Astrocyte (in vitro differentiated cells and primary cell): ENCODE measurements at regions not wholly inside any gene's neighbourhood (a gene's known extent, or its start where the extent isn't known, plus 50 kb on each side); places are given as distances from the start of the nearest gene placed in this dataset.

Experiments used
- DNase-seq: peaks from one replicate; pipeline ENCODE4 v3.0.0-alpha.2; 2010; ENCODE audit warnings: low read depth
- FAIRE-seq: peaks from 2 replicates; lab custom pipeline; 2011; peaks lifted over from hg19 to GRCh38; lab: Jason Lieb, UNC
- H2AFZ ChIP-seq: 2 replicates; pipeline ENCODE4 v1.6.0; 2012; ENCODE audit warnings: low read depth, low read length, inconsistent platforms
- H3K27ac ChIP-seq: 2 replicates; pipeline ENCODE4 v1.5.1; 2011; ENCODE audit warnings: low read depth, low read length, inconsistent platforms
- H3K27me3 ChIP-seq: 2 replicates; pipeline ENCODE4 v1.6.0; 2011; ENCODE audit warnings: low read length, inconsistent platforms; ENCODE audit not compliant: insufficient read depth
- H3K36me3 ChIP-seq: 2 replicates; pipeline ENCODE4 v1.5.1; 2011; ENCODE audit warnings: low read length, inconsistent platforms; ENCODE audit not compliant: insufficient read depth
- H3K4me1 ChIP-seq: 2 replicates; pipeline ENCODE4 v1.5.1; 2011; ENCODE audit warnings: low read length, inconsistent platforms; ENCODE audit not compliant: insufficient read depth
- H3K4me2 ChIP-seq: 2 replicates; pipeline ENCODE4 v1.6.0; 2012; ENCODE audit warnings: low read length, inconsistent platforms
- H3K4me3 ChIP-seq: 2 replicates; pipeline ENCODE4 v1.5.1; 2011; ENCODE audit warnings: low read depth, mild to moderate bottlenecking, low read length, inconsistent platforms; ENCODE audit not compliant: insufficient read depth
- H3K79me2 ChIP-seq: 2 replicates; pipeline ENCODE4 v1.6.0; 2012; ENCODE audit warnings: mild to moderate bottlenecking, low read length, inconsistent platforms; ENCODE audit not compliant: insufficient read depth
- H3K9ac ChIP-seq: 2 replicates; pipeline ENCODE4 v1.6.0; 2012; ENCODE audit warnings: mild to moderate bottlenecking, low read length, inconsistent platforms
- H3K9me3 ChIP-seq: 2 replicates; pipeline ENCODE4 v1.5.1; 2012; ENCODE audit warnings: low read depth, mild to moderate bottlenecking, low read length, inconsistent platforms; ENCODE audit not compliant: insufficient read depth
- H4K20me1 ChIP-seq: 2 replicates; pipeline ENCODE4 v1.6.0; 2012; ENCODE audit warnings: low read length, inconsistent platforms; ENCODE audit not compliant: insufficient read depth
- H3K27ac Mint-ChIP-seq: one replicate; pipeline ENCODE4 v1.8.0; 2021; ENCODE audit warnings: mild to moderate bottlenecking, mixed read lengths; ENCODE audit not compliant: unreplicated experiment
- H3K27me3 Mint-ChIP-seq: one replicate; pipeline ENCODE4 v1.8.0; 2021; ENCODE audit warnings: low read depth, mixed read lengths; ENCODE audit not compliant: unreplicated experiment
- H3K36me3 Mint-ChIP-seq: one replicate; pipeline ENCODE4 v1.8.0; 2021; ENCODE audit warnings: low read depth, mixed read lengths; ENCODE audit not compliant: unreplicated experiment
- H3K4me1 Mint-ChIP-seq: one replicate; pipeline ENCODE4 v1.8.0; 2021; ENCODE audit warnings: low read depth, mixed read lengths; ENCODE audit not compliant: unreplicated experiment
- H3K4me3 Mint-ChIP-seq: one replicate; pipeline ENCODE4 v1.8.0; 2021; ENCODE audit warnings: mild to moderate bottlenecking, moderate library complexity, mixed read lengths; ENCODE audit not compliant: unreplicated experiment
- H3K9me3 Mint-ChIP-seq: one replicate; pipeline ENCODE4 v1.8.0; 2021; ENCODE audit warnings: mild to moderate bottlenecking, mixed read lengths; ENCODE audit not compliant: unreplicated experiment
- CTCF ChIP-seq: IDR thresholded peaks from 2 replicates; pipeline ENCODE4 v1.5.1; 2011; ENCODE audit warnings: low read depth, mild to moderate bottlenecking, inconsistent platforms, low read length, moderate library complexity; ENCODE audit not compliant: insufficient read depth
- EZH2 ChIP-seq: IDR thresholded peaks from 2 replicates; pipeline ENCODE4 v1.6.1; 2012; ENCODE audit warnings: mild to moderate bottlenecking, low read length, inconsistent platforms; ENCODE audit not compliant: insufficient read depth

GRCh38 chr21:35128536-35128935 is 79.4 kb upstream of the RUNX1 start:
- Histone ChIP-seq H3K36me3 (no peaks in the 10 kb centered on the region), H3K27me3 (no peaks in the 10 kb centered on the region), H3K79me2 (no peaks in the 10 kb centered on the region), H3K9me3 (no peaks in the 10 kb centered on the region), H3K4me2 (no peak overlapping the region), H3K27ac (no peak overlapping the region), H3K9ac (no peak overlapping the region), H3K4me3 (no peak overlapping the region), H4K20me1 (no peaks in the 10 kb centered on the region), H3K4me1 (no peaks in the 10 kb centered on the region), H2AFZ (no peak overlapping the region)
- H3K27me3 Mint-ChIP-seq, result no peaks in the 10 kb centered on the region
- no peaks in the 10 kb centered on the region for H3K36me3 Mint-ChIP-seq
- TF ChIP-seq EZH2, result no peak
- TF ChIP-seq CTCF, result no peak
- no peak for DNase-seq
- H3K27ac Mint-ChIP-seq, result no peak overlapping the region
- H3K4me3 Mint-ChIP-seq, result no peak overlapping the region
- peaks cover 11% of the 10 kb centered on the region for H3K4me1 Mint-ChIP-seq
- peaks cover 19% of the 10 kb centered on the region for H3K9me3 Mint-ChIP-seq
- FAIRE-seq, result no peak

GRCh38 chr21:35127851-35128250 is 78.7 kb upstream of the RUNX1 start:
- H3K4me2 ChIP-seq, result no peak overlapping the region
- Mint-ChIP-seq H3K9me3 (peaks cover 19% of the 10 kb centered on the region), H3K4me1 (peaks cover 11% of the 10 kb centered on the region), H3K27me3 (no peaks in the 10 kb centered on the region), H3K36me3 (no peaks in the 10 kb centered on the region), H3K4me3 (no peak overlapping the region), H3K27ac (peak overlapping the region; percentile 27)
- TF ChIP-seq EZH2, result no peak
- no peak for TF ChIP-seq CTCF
- no peaks in the 10 kb centered on the region for H3K36me3 ChIP-seq
- H2AFZ ChIP-seq, result no peak overlapping the region
- no peak overlapping the region for H3K4me3 ChIP-seq
- FAIRE-seq (peak; percentile 17), DNase-seq (peak; percentile 27)
- no peak overlapping the region for H3K9ac ChIP-seq
- H4K20me1 ChIP-seq, result no peaks in the 10 kb centered on the region
- no peaks in the 10 kb centered on the region for H3K4me1 ChIP-seq
- H3K9me3 ChIP-seq, result no peaks in the 10 kb centered on the region
- no peaks in the 10 kb centered on the region for H3K79me2 ChIP-seq
- no peak overlapping the region for H3K27ac ChIP-seq
- no peaks in the 10 kb centered on the region for H3K27me3 ChIP-seq

GRCh38 chr21:35127026-35127425 is 77.9 kb upstream of the RUNX1 start:
- H3K36me3 ChIP-seq, result no peaks in the 10 kb centered on the region
- Mint-ChIP-seq H3K9me3 (peaks cover 19% of the 10 kb centered on the region), H3K4me1 (peaks cover 11% of the 10 kb centered on the region), H3K27me3 (no peaks in the 10 kb centered on the region), H3K36me3 (no peaks in the 10 kb centered on the region), H3K4me3 (no peak overlapping the region), H3K27ac (no peak overlapping the region)
- H3K4me1 ChIP-seq, result no peaks in the 10 kb centered on the region
- H4K20me1 ChIP-seq, result no peaks in the 10 kb centered on the region
- H2AFZ ChIP-seq, result no peak overlapping the region
- no peak for DNase-seq
- no peak for FAIRE-seq
- no peak overlapping the region for H3K4me3 ChIP-seq
- H3K9ac ChIP-seq, result no peak overlapping the region
- H3K27ac ChIP-seq, result no peak overlapping the region
- no peak overlapping the region for H3K4me2 ChIP-seq
- H3K27me3 ChIP-seq, result no peaks in the 10 kb centered on the region
- H3K9me3 ChIP-seq, result no peaks in the 10 kb centered on the region
- H3K79me2 ChIP-seq, result no peaks in the 10 kb centered on the region
- no peak for TF ChIP-seq CTCF
- no peak for TF ChIP-seq EZH2
